ENCODE measurements at regions not wholly inside any gene's neighbourhood (a gene's known extent, or its start where the extent isn't known, plus 50 kb on each side); places are given as distances from the start of the nearest gene placed in this dataset.

GRCh38 chr12:93974252-93974651 lies 174.1 kb upstream of the PLXNC1 start:
- TF ChIP-seq CTCF (conservative IDR thresholded peaks at IDR 0.05; ENCODE audit: low read depth in 2 of 2) = no peak
- no peak for TF ChIP-seq POLR2AphosphoS5 (IDR thresholded peaks at IDR 0.05; ENCODE audit: low read depth)
- no peak for TF ChIP-seq EZH2 (IDR thresholded peaks at IDR 0.05; ENCODE audit: low read depth, unreplicated experiment)

All from GM23338 (cell line).